Karpas-422 (cell line): ENCODE measurements at regions not wholly inside any gene's neighbourhood (a gene's known extent, or its start where the extent isn't known, plus 50 kb on each side); places are given as distances from the start of the nearest gene placed in this dataset.

ENCODE experiments used
- DNase-seq: peaks from one replicate; pipeline ENCODE4 v3.0.0-alpha.2; 2015
- H2AFZ ChIP-seq: fragments of 200-600 bp; sonication (generic); 2 replicates; pipeline ENCODE4 v1.6.1; 2014; ENCODE audit warnings: antibody characterized with exemption, low read length, mixed read lengths
- H3K27ac ChIP-seq: fragments of 200-600 bp; sonication (generic); 2 replicates; pipeline ENCODE4 v1.5.1; 2014; ENCODE audit warnings: mild to moderate bottlenecking, low read length, moderate library complexity
- H3K27me3 ChIP-seq: fragments of 200-600 bp; sonication (generic); 2 replicates; pipeline ENCODE4 v1.6.1; 2014; ENCODE audit warnings: low read length, mixed read lengths
- H3K36me3 ChIP-seq: fragments of 200-600 bp; sonication (generic); 2 replicates; pipeline ENCODE4 v1.6.1; 2014; ENCODE audit warnings: low read length, mixed read lengths; ENCODE audit not compliant: insufficient read depth
- H3K4me1 ChIP-seq: fragments of 200-600 bp; sonication (generic); 2 replicates; pipeline ENCODE4 v1.6.1; 2014; ENCODE audit warnings: mild to moderate bottlenecking, low read length, mixed read lengths
- H3K4me2 ChIP-seq: fragments of 200-600 bp; sonication (generic); 2 replicates; pipeline ENCODE4 v1.6.1; 2014; ENCODE audit warnings: low read length, low read depth, mild to moderate bottlenecking; ENCODE audit not compliant: poor library complexity, severe bottlenecking
- H3K4me3 ChIP-seq: fragments of 200-600 bp; sonication (generic); 2 replicates; pipeline ENCODE4 v1.5.1; 2014; ENCODE audit warnings: mild to moderate bottlenecking, antibody characterized with exemption, low read length, mixed read lengths
- H3K79me2 ChIP-seq: fragments of 200-600 bp; sonication (generic); 2 replicates; pipeline ENCODE4 v1.6.1; 2014; ENCODE audit warnings: mild to moderate bottlenecking, low read length, mixed read lengths
- H3K9ac ChIP-seq: fragments of 200-600 bp; sonication (generic); 2 replicates; pipeline ENCODE4 v1.6.0; 2014; ENCODE audit warnings: low read length
- H3K9me2 ChIP-seq: fragments of 200-600 bp; sonication (generic), shearing (Covaris generic); replicated peaks from 2 replicates; pipeline ENCODE4 v1.6.0; 2014; ENCODE audit warnings: mild to moderate bottlenecking, low read length, moderate library complexity; ENCODE audit not compliant: insufficient read depth
- H3K9me3 ChIP-seq: fragments of 300-700, 200-600 bp; sonication (generic); 2 replicates; pipeline ENCODE4 v1.6.1; 2014; ENCODE audit warnings: low read length, mixed read lengths
- H4K20me1 ChIP-seq: fragments of 200-600 bp; sonication (generic); 2 replicates; pipeline ENCODE4 v1.6.1; 2014; ENCODE audit warnings: mild to moderate bottlenecking, antibody characterized with exemption, low read length, low read depth; ENCODE audit not compliant: insufficient read depth

GRCh38 chr5:8930021-8930420, 615.9 kb downstream of the SEMA5A start:
- Histone ChIP-seq H3K4me3 (no peak overlapping the region), H3K79me2 (no peaks in the 10 kb centered on the region), H3K4me1 (no peaks in the 10 kb centered on the region), H3K27ac (no peak overlapping the region), H2AFZ (no peak overlapping the region), H3K9me2 (no peaks in the 10 kb centered on the region), H3K9me3 (peaks cover 24% of the 10 kb centered on the region), H3K4me2 (no peak overlapping the region), H3K36me3 (no peaks in the 10 kb centered on the region), H3K27me3 (no peaks in the 10 kb centered on the region), H4K20me1 (no peaks in the 10 kb centered on the region), H3K9ac (no peak overlapping the region)
- DNase-seq = no peak

- Histone ChIP-seq H3K9me3 (peaks cover 9% of the 10 kb centered on the region; the same call in 1 of the 2 replicates), H3K4me2 (no peak overlapping the region), H2AFZ (no peak overlapping the region), H4K20me1 (no peaks in the 10 kb centered on the region), H3K4me3 (no peak overlapping the region), H3K79me2 (no peaks in the 10 kb centered on the region), H3K27ac (no peak overlapping the region), H3K9ac (no peak overlapping the region), H3K9me2 (no peaks in the 10 kb centered on the region), H3K27me3 (no peaks in the 10 kb centered on the region), H3K4me1 (no peaks in the 10 kb centered on the region), H3K36me3 (no peaks in the 10 kb centered on the region)
- no peak for DNase-seq
Observed at GRCh38 chr5:8934455-8934854, 611.4 kb downstream of the SEMA5A start.

GRCh38 chr5:8940934-8941333, 604.9 kb downstream of the SEMA5A start:
- no peaks in the 10 kb centered on the region for H3K27me3 ChIP-seq
- no peaks in the 10 kb centered on the region for H4K20me1 ChIP-seq
- H3K4me2 ChIP-seq = no peak overlapping the region
- no peak for DNase-seq
- H3K4me1 ChIP-seq = no peaks in the 10 kb centered on the region
- no peak overlapping the region for H3K4me3 ChIP-seq
- no peak overlapping the region for H3K9ac ChIP-seq
- no peaks in the 10 kb centered on the region for H3K9me2 ChIP-seq
- no peaks in the 10 kb centered on the region for H3K79me2 ChIP-seq
- no peak overlapping the region for H2AFZ ChIP-seq
- H3K9me3 ChIP-seq = peaks cover 24% of the 10 kb centered on the region
- H3K27ac ChIP-seq = no peak overlapping the region
- no peaks in the 10 kb centered on the region for H3K36me3 ChIP-seq

- H3K27ac ChIP-seq = no peak overlapping the region
- H3K79me2 ChIP-seq = no peaks in the 10 kb centered on the region
- no peaks in the 10 kb centered on the region for H3K27me3 ChIP-seq
- no peak overlapping the region for H3K4me2 ChIP-seq
- no peak overlapping the region for H3K4me3 ChIP-seq
- H3K36me3 ChIP-seq = no peaks in the 10 kb centered on the region
- no peak for DNase-seq
- no peaks in the 10 kb centered on the region for H4K20me1 ChIP-seq
- peaks cover 35% of the 10 kb centered on the region for H3K9me3 ChIP-seq
- H3K4me1 ChIP-seq = no peaks in the 10 kb centered on the region
- H3K9me2 ChIP-seq = no peaks in the 10 kb centered on the region
- H2AFZ ChIP-seq = no peak overlapping the region
- no peak overlapping the region for H3K9ac ChIP-seq
Observed at GRCh38 chr5:8943301-8943700, 602.6 kb downstream of the SEMA5A start.

GRCh38 chr5:8944005-8944404, 601.9 kb downstream of the SEMA5A start:
- H3K4me2 ChIP-seq = no peak overlapping the region
- H3K9me3 ChIP-seq = peaks cover 38% of the 10 kb centered on the region
- H3K4me1 ChIP-seq = no peaks in the 10 kb centered on the region
- H3K27me3 ChIP-seq = no peaks in the 10 kb centered on the region
- H2AFZ ChIP-seq = no peak overlapping the region
- H3K9ac ChIP-seq = no peak overlapping the region
- no peak overlapping the region for H3K4me3 ChIP-seq
- H3K36me3 ChIP-seq = no peaks in the 10 kb centered on the region
- no peaks in the 10 kb centered on the region for H3K9me2 ChIP-seq
- DNase-seq = no peak
- H3K27ac ChIP-seq = no peak overlapping the region
- H4K20me1 ChIP-seq = no peaks in the 10 kb centered on the region
- no peaks in the 10 kb centered on the region for H3K79me2 ChIP-seq

GRCh38 chr5:8945972-8946371, 599.9 kb downstream of the SEMA5A start:
- Histone ChIP-seq H3K27ac (no peak overlapping the region), H3K9ac (no peak overlapping the region), H3K4me1 (no peaks in the 10 kb centered on the region), H4K20me1 (no peaks in the 10 kb centered on the region), H3K9me2 (no peaks in the 10 kb centered on the region), H3K79me2 (no peaks in the 10 kb centered on the region), H3K27me3 (no peaks in the 10 kb centered on the region), H3K9me3 (peaks cover 44% of the 10 kb centered on the region), H3K4me2 (no peak overlapping the region), H3K36me3 (no peaks in the 10 kb centered on the region), H3K4me3 (no peak overlapping the region), H2AFZ (no peak overlapping the region)
- DNase-seq = no peak

- no peak overlapping the region for H3K4me2 ChIP-seq
- H3K9me3 ChIP-seq = peaks cover 36% of the 10 kb centered on the region
- no peak overlapping the region for H3K4me3 ChIP-seq
- H3K36me3 ChIP-seq = no peaks in the 10 kb centered on the region
- DNase-seq = no peak
- H3K27ac ChIP-seq = no peak overlapping the region
- no peak overlapping the region for H3K9ac ChIP-seq
- no peaks in the 10 kb centered on the region for H3K4me1 ChIP-seq
- H3K27me3 ChIP-seq = no peaks in the 10 kb centered on the region
- H3K9me2 ChIP-seq = no peaks in the 10 kb centered on the region
- no peak overlapping the region for H2AFZ ChIP-seq
- H3K79me2 ChIP-seq = no peaks in the 10 kb centered on the region
- no peaks in the 10 kb centered on the region for H4K20me1 ChIP-seq
Observed at GRCh38 chr5:8949908-8950307, 596.0 kb downstream of the SEMA5A start.

- Histone ChIP-seq H3K9me3 (peaks cover 43% of the 10 kb centered on the region), H3K36me3 (no peaks in the 10 kb centered on the region), H3K4me1 (no peaks in the 10 kb centered on the region), H2AFZ (no peak overlapping the region), H3K27me3 (no peaks in the 10 kb centered on the region), H3K4me3 (no peak overlapping the region), H3K27ac (no peak overlapping the region), H3K9me2 (no peaks in the 10 kb centered on the region), H4K20me1 (no peaks in the 10 kb centered on the region), H3K4me2 (no peak overlapping the region), H3K9ac (no peak overlapping the region), H3K79me2 (no peaks in the 10 kb centered on the region)
- DNase-seq = no peak
Observed at GRCh38 chr5:8952147-8952546, 593.7 kb downstream of the SEMA5A start.

- no peak for DNase-seq
- Histone ChIP-seq H3K9me3 (peaks cover 40% of the 10 kb centered on the region), H3K36me3 (no peaks in the 10 kb centered on the region), H3K27ac (no peak overlapping the region), H3K9me2 (no peaks in the 10 kb centered on the region), H3K27me3 (no peaks in the 10 kb centered on the region), H3K9ac (no peak overlapping the region), H3K4me3 (no peak overlapping the region), H3K4me1 (no peaks in the 10 kb centered on the region), H4K20me1 (no peaks in the 10 kb centered on the region), H3K4me2 (no peak overlapping the region), H2AFZ (no peak overlapping the region), H3K79me2 (no peaks in the 10 kb centered on the region)
Observed at GRCh38 chr5:8953016-8953415, 592.9 kb downstream of the SEMA5A start.
